ENCODE measurements at regions not wholly inside any gene's neighbourhood (a gene's known extent, or its start where the extent isn't known, plus 50 kb on each side); places are given as distances from the start of the nearest gene placed in this dataset.
A peak's percentile ranks its signal among the peaks of the same experiment; 100 is the strongest.

GRCh38 chr5:143554918-143555477, 151.5 kb upstream of the NR3C1 start:
- DNase-seq, result peak; percentile 83

GRCh38 chr5:143554187-143554717, 150.8 kb upstream of the NR3C1 start:
- peak; percentile 97 for DNase-seq

GRCh38 chr5:143552680-143553079, 149.2 kb upstream of the NR3C1 start:
- DNase-seq, result no peak

GRCh38 chr5:143551820-143552251, 148.3 kb upstream of the NR3C1 start:
- DNase-seq, result peak; percentile 68

- peak; percentile 64 for DNase-seq
These were observed 147.6 kb upstream of the NR3C1 start for GRCh38 chr5:143550986-143551630.

GRCh38 chr5:143547342-143547741, 143.9 kb upstream of the NR3C1 start:
- no peak for DNase-seq

- no peak for DNase-seq
These were observed 142.9 kb upstream of the NR3C1 start for GRCh38 chr5:143546394-143546793.

- peak; percentile 54 for DNase-seq
These were observed 141.1 kb upstream of the NR3C1 start for GRCh38 chr5:143544606-143545005.

- peak; percentile 81 for DNase-seq
These were observed 140.1 kb upstream of the NR3C1 start for GRCh38 chr5:143543358-143544255.

GRCh38 chr5:143542798-143543144, 139.3 kb upstream of the NR3C1 start:
- DNase-seq, result no peak

GRCh38 chr5:143541943-143542797, 138.7 kb upstream of the NR3C1 start:
- no peak for DNase-seq

GRCh38 chr5:143539742-143540141, 136.3 kb upstream of the NR3C1 start:
- DNase-seq, result peak; percentile 19

- no peak for DNase-seq
These were observed 133.6 kb upstream of the NR3C1 start for GRCh38 chr5:143537056-143537455.

GRCh38 chr5:143536364-143536763, 132.9 kb upstream of the NR3C1 start:
- peak; percentile 97 for DNase-seq

- DNase-seq, result no peak
These were observed 131.3 kb upstream of the NR3C1 start for GRCh38 chr5:143534761-143535154.

GRCh38 chr5:143533978-143534760, 130.7 kb upstream of the NR3C1 start:
- DNase-seq, result no peak

- DNase-seq, result no peak
These were observed 130.0 kb upstream of the NR3C1 start for GRCh38 chr5:143533475-143533874.

- DNase-seq, result peak; percentile 29
These were observed 124.3 kb upstream of the NR3C1 start for GRCh38 chr5:143527808-143528207.

GRCh38 chr5:143525176-143525575, 121.7 kb upstream of the NR3C1 start:
- DNase-seq, result no peak

GRCh38 chr5:143524338-143524945, 121.0 kb upstream of the NR3C1 start:
- peak; percentile 38 for DNase-seq

- no peak for DNase-seq
These were observed 118.4 kb upstream of the NR3C1 start for GRCh38 chr5:143521846-143522400.

Measured in HCEC 1CT (cell line).